GM18502 (cell line): ENCODE measurements at regions not wholly inside any gene's neighbourhood (a gene's known extent, or its start where the extent isn't known, plus 50 kb on each side); places are given as distances from the start of the nearest gene placed in this dataset.

Experiments used
- ATAC-seq: cut with Tn5 transposase; IDR thresholded peaks from one replicate; pipeline ENCODE4 v1.9.1; 2021; ENCODE audit warnings: mild to moderate bottlenecking; ENCODE audit not compliant: unreplicated experiment, poor library complexity

GRCh38 chr11:15575409-15575808 lies 460.7 kb downstream of the INSC start:
- ATAC-seq, result no peak

- ATAC-seq, result no peak
Measured at GRCh38 chr11:15576769-15577168, 462.0 kb downstream of the INSC start.

GRCh38 chr11:15577519-15577918 lies 462.8 kb downstream of the INSC start:
- ATAC-seq, result no peak

- ATAC-seq, result no peak
Measured at GRCh38 chr11:15579287-15580001, 464.7 kb downstream of the INSC start.

- ATAC-seq, result no peak
Measured at GRCh38 chr11:15580056-15580774, 465.5 kb downstream of the INSC start.

GRCh38 chr11:15580775-15581095 lies 466.0 kb downstream of the INSC start:
- no peak for ATAC-seq

- no peak for ATAC-seq
Measured at GRCh38 chr11:15584158-15584557, 469.4 kb downstream of the INSC start.

GRCh38 chr11:15585602-15586331 lies 471.0 kb downstream of the INSC start:
- no peak for ATAC-seq

- no peak for ATAC-seq
Measured at GRCh38 chr11:15586741-15587473, 472.2 kb downstream of the INSC start.

- no peak for ATAC-seq
Measured at GRCh38 chr11:15589070-15589626, 474.4 kb downstream of the INSC start.

GRCh38 chr11:15590132-15590531 lies 475.4 kb downstream of the INSC start:
- no peak for ATAC-seq

GRCh38 chr11:15591112-15591537 lies 476.4 kb downstream of the INSC start:
- ATAC-seq, result no peak

GRCh38 chr11:15594607-15595006 lies 479.9 kb downstream of the INSC start:
- no peak for ATAC-seq

GRCh38 chr11:15599376-15599775 lies 484.7 kb downstream of the INSC start:
- no peak for ATAC-seq

- ATAC-seq, result no peak
Measured at GRCh38 chr11:15602047-15602446, 487.3 kb downstream of the INSC start.

- no peak for ATAC-seq
Measured at GRCh38 chr11:15602785-15603567, 488.3 kb downstream of the INSC start.

GRCh38 chr11:15605094-15605493 lies 490.4 kb downstream of the INSC start:
- ATAC-seq, result no peak

- ATAC-seq, result no peak
Measured at GRCh38 chr11:15607361-15608036, 492.8 kb downstream of the INSC start.

GRCh38 chr11:15609445-15609844 lies 494.7 kb downstream of the INSC start:
- no peak for ATAC-seq
